ENCODE measurements at regions not wholly inside any gene's neighbourhood (a gene's known extent, or its start where the extent isn't known, plus 50 kb on each side); places are given as distances from the start of the nearest gene placed in this dataset.

DNA sequence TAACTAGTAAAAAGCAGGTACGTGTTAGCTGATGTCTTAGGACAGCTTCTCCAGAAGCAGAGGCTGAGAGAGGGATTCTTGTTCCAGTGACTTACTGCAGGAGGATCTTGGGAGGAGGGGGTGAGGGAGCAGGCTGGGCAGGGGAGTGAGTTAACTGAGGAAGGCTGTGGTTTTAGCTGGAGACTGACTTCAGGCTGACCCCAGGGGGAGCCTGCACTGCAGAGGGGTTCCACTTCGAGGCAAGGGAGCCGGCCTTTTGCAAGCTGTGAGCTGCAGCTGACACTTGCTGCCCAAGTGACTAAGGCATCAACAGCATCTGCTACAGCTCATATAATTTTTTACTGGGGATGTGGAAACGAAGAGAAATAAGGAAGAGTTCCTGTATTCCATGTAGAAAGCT lies 50.4 kb upstream of the SOD1 start:
- DNase-seq, result no peak

DNA sequence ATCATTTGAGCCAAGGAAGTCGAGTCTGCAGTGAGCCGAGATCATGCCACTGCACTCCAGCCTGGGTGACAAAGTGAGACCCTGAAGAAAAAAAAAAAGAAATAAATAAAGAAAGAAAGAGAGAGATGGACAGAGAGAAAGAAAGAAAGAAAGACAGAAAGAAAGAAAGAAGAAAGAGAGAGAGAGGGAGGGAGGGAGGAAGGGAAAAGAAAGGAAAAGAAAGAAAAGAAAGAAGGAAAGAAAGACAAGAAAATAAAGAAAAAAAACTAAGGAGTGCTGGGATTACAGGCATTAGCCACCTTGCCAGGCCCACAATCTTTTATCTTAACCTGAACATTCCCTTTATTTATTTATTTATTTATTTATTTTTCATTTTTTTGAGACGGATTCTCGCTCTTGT lies 51.7 kb upstream of the SOD1 start:
- no peaks in the 10 kb centered on the region for H3K4me1 ChIP-seq (ENCODE audit: control insufficient read depth, insufficient read depth, low read length)
- 86% methylated on average over 4 of the region's 4 CpGs for WGBS (ENCODE audit: insufficient coverage)
- H3K27me3 ChIP-seq (ENCODE audit: control insufficient read depth, insufficient read depth, low read length), result no peaks in the 10 kb centered on the region
- no peak overlapping the region for H3K4me3 ChIP-seq (ENCODE audit: low read length)
- H3K9me3 ChIP-seq (replicated peaks; ENCODE audit: control insufficient read depth, low read depth, low read length), result no peaks in the 10 kb centered on the region
- DNase-seq, result no peak
- no peaks in the 10 kb centered on the region for H3K36me3 ChIP-seq (ENCODE audit: control insufficient read depth, insufficient read depth, low read length)
- no peak overlapping the region for H3K27ac ChIP-seq (ENCODE audit: low read length)

More for the DNA sequence above, 50.4 kb upstream of the SOD1 start:
- H3K36me3 ChIP-seq (ENCODE audit: control insufficient read depth, insufficient read depth, low read length), result no peaks in the 10 kb centered on the region
- no peak overlapping the region for H3K27ac ChIP-seq (ENCODE audit: low read length)
- H3K9me3 ChIP-seq (replicated peaks; ENCODE audit: control insufficient read depth, low read depth, low read length), result no peaks in the 10 kb centered on the region
- no peaks in the 10 kb centered on the region for H3K4me1 ChIP-seq (ENCODE audit: control insufficient read depth, insufficient read depth, low read length)
- no peak overlapping the region for H3K4me3 ChIP-seq (ENCODE audit: low read length)
- no peaks in the 10 kb centered on the region for H3K27me3 ChIP-seq (ENCODE audit: control insufficient read depth, insufficient read depth, low read length)
- 54% methylated on average over 1 of the region's 4 CpGs for WGBS (ENCODE audit: insufficient coverage)

DNA sequence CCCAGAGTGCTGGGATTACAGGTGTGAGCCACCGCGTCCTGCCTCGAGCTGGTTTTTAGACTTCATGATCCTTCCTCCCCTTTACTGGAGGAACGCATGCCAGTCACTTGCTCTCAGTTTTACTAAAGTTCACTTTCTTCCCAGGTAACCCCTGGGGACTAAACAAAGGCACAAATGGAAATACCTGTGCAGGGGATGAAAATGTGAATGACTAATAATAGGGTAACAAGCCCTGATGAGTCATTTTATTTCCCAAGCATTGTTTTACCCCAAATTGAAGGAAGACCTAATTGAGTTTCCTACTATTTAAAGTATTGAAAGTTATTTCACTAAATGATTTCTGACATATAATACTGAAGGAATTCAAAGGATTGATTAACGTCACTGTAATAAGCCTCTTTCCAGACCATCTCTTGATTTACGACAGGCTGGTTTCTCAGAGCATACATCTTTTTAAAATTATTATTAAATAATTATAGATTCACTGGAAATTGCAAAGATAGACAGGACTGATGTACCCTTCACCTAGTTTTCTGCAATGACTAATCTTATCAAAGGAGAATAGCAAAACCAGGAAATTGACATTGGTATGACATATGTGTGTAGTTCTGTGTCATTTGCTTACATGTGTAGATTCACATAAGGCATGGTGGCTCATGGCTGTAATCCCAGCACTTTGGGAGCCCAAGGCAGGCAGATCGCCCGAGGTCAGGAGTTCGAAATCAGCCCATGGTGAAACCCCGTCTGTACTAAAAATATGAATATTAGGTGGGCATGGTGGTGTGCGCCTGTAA lies 53.2 kb upstream of the SOD1 start:
- no peaks in the 10 kb centered on the region for H3K27me3 ChIP-seq (ENCODE audit: control insufficient read depth, insufficient read depth, low read length)
- H3K36me3 ChIP-seq (ENCODE audit: control insufficient read depth, insufficient read depth, low read length), result no peaks in the 10 kb centered on the region
- H3K4me1 ChIP-seq (ENCODE audit: control insufficient read depth, insufficient read depth, low read length), result no peaks in the 10 kb centered on the region
- 91% methylated on average over 5 of the region's 11 CpGs for WGBS (ENCODE audit: insufficient coverage)
- H3K9me3 ChIP-seq (replicated peaks; ENCODE audit: control insufficient read depth, low read depth, low read length), result no peaks in the 10 kb centered on the region
- H3K27ac ChIP-seq (ENCODE audit: low read length), result no peak overlapping the region
- H3K4me3 ChIP-seq (ENCODE audit: low read length), result no peak overlapping the region
- no peak for DNase-seq

DNA sequence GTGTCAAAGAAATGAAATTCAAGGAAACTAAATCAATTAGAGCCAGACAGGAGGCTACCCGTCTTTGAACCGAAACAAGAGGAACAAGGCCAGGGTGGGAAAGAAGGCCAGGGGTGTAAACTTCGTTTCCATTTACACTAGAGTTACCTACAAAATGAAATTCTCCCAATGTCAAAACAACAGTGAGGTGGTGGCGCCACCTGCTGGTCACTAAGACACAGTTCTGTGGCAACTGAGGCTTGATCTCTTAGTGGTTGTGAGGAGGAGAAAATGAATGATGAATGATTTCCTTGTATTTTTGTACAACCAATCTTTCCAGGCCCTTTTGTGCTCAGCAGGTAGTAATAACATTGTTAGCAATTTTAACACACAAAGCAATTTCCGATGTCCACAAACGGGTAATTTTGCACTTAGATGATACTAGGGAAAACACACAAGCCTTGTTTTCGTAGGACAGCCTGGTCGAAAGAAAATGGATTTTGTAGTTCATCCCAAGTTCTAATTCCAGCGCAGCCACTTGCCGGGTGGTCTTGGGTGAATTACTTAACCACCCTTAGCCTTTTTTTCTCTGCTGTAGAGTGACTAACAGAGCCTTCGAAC lies 54.8 kb upstream of the SOD1 start:
- no peaks in the 10 kb centered on the region for H3K27me3 ChIP-seq (ENCODE audit: control insufficient read depth, insufficient read depth, low read length)
- DNase-seq, result peak; percentile 77
- WGBS (ENCODE audit: insufficient coverage), result 51% methylated on average over 5 of the region's 11 CpGs
- no peaks in the 10 kb centered on the region for H3K4me1 ChIP-seq (ENCODE audit: control insufficient read depth, insufficient read depth, low read length)
- H3K9me3 ChIP-seq (replicated peaks; ENCODE audit: control insufficient read depth, low read depth, low read length), result no peaks in the 10 kb centered on the region
- H3K4me3 ChIP-seq (ENCODE audit: low read length), result no peak overlapping the region
- H3K27ac ChIP-seq (ENCODE audit: low read length), result no peak overlapping the region
- no peaks in the 10 kb centered on the region for H3K36me3 ChIP-seq (ENCODE audit: control insufficient read depth, insufficient read depth, low read length)

DNA sequence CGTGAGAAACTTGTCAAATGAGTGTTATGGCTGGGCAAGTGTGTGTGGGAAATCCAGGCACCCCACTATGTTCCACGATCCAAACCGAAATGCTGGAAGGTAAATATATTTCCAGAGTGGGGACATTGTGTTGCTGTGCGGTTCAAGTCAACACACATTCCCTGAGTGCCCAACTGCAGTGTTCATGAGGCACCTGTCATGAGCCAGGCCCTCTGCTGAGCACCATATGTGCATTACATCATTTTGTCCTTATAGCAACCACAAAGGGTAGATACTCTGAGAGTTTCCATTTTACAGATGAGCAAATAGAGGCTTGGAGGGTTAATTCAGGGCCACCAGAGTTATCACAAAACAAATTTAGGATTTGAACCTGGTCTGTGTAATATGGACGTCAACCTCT lies 59.9 kb upstream of the SOD1 start:
- 78% methylated on average over 3 of the region's 5 CpGs for WGBS (ENCODE audit: insufficient coverage)
- Histone ChIP-seq H3K36me3 (ENCODE audit: control insufficient read depth, insufficient read depth, low read length) (no peaks in the 10 kb centered on the region), H3K4me1 (ENCODE audit: control insufficient read depth, insufficient read depth, low read length) (no peaks in the 10 kb centered on the region), H3K9me3 (replicated peaks; ENCODE audit: control insufficient read depth, low read depth, low read length) (peaks cover 4% of the 10 kb centered on the region), H3K27ac (ENCODE audit: low read length) (no peak overlapping the region), H3K4me3 (ENCODE audit: low read length) (no peak overlapping the region), H3K27me3 (ENCODE audit: control insufficient read depth, insufficient read depth, low read length) (no peaks in the 10 kb centered on the region)
- no peak for DNase-seq

DNA sequence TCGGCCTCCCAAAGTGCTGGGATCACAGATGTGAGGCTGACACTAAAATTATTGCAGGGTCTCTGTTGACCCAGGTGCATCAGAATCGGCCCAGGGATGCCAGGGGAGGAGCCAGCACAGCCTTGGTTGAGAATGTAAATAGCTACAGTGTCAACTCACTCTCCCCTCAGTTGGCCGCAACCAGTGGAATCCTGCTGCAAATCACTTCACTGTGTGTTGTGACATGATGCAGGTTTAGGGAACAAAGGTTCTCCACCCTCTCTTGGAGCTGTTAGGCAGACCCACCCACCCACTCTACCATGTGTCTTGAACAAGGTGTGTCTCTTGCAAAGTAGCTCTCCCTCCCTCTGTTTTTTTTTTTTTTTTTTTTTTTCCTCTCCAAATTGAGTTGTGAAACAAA lies 60.5 kb upstream of the SOD1 start:
- Histone ChIP-seq H3K9me3 (replicated peaks; ENCODE audit: control insufficient read depth, low read depth, low read length) (peaks cover 4% of the 10 kb centered on the region), H3K27me3 (ENCODE audit: control insufficient read depth, insufficient read depth, low read length) (no peaks in the 10 kb centered on the region), H3K4me3 (ENCODE audit: low read length) (no peak overlapping the region), H3K27ac (ENCODE audit: low read length) (no peak overlapping the region), H3K4me1 (ENCODE audit: control insufficient read depth, insufficient read depth, low read length) (no peaks in the 10 kb centered on the region), H3K36me3 (ENCODE audit: control insufficient read depth, insufficient read depth, low read length) (no peaks in the 10 kb centered on the region)
- no peak for DNase-seq
- 64% methylated on average over 1 of the region's 3 CpGs for WGBS (ENCODE audit: insufficient coverage)

DNA sequence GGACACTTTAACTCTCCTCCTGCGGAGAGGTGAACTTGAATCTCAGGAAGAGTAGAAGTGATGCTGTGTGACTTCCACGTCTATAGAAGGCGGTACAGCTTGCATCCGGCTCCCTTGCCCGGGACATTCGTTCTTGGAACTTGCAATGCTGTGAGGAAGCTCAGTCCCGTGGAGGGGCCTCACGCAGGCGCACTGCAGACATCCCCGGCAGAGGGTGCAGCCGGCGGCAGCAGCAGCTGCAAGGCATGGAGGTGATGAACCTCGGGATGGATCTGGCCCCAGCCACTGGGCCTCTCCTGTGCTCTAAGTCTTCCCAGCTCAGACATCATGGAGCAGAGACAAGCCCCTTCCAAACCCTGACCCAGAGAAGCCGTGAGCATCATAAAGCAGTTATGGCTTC lies 61.8 kb upstream of the SOD1 start:
- WGBS (ENCODE audit: insufficient coverage), result 76% methylated on average over 13 of the region's 14 CpGs
- Histone ChIP-seq H3K4me3 (ENCODE audit: low read length) (no peak overlapping the region), H3K9me3 (replicated peaks; ENCODE audit: control insufficient read depth, low read depth, low read length) (peaks cover 4% of the 10 kb centered on the region), H3K4me1 (ENCODE audit: control insufficient read depth, insufficient read depth, low read length) (no peaks in the 10 kb centered on the region), H3K27ac (ENCODE audit: low read length) (no peak overlapping the region), H3K27me3 (ENCODE audit: control insufficient read depth, insufficient read depth, low read length) (no peaks in the 10 kb centered on the region), H3K36me3 (ENCODE audit: control insufficient read depth, insufficient read depth, low read length) (no peaks in the 10 kb centered on the region)
- no peak for DNase-seq

DNA sequence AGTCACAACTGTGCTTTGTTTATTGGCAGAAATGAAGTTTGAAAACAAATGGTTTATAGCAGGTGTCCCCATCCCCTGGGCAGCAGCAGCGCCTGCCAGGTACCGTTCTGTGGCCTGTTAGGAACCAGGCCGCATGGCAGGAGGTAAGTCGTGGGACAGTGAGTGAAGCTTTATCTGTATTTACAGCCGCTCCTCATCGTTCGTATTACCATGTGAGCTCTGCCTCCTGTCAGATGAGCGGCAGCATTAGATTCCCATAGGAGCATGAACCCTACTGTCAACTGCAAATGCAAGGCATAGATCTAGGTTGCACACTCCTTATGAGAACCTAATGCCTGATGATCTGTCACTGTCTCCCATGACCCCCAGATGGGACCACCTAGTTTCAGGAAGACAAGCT lies 63.4 kb upstream of the SOD1 start:
- H3K4me1 ChIP-seq (ENCODE audit: control insufficient read depth, insufficient read depth, low read length), result no peaks in the 10 kb centered on the region
- H3K27ac ChIP-seq (ENCODE audit: low read length), result no peak overlapping the region
- H3K27me3 ChIP-seq (ENCODE audit: control insufficient read depth, insufficient read depth, low read length), result no peaks in the 10 kb centered on the region
- no peak overlapping the region for H3K4me3 ChIP-seq (ENCODE audit: low read length)
- H3K36me3 ChIP-seq (ENCODE audit: control insufficient read depth, insufficient read depth, low read length), result no peaks in the 10 kb centered on the region
- H3K9me3 ChIP-seq (replicated peaks; ENCODE audit: control insufficient read depth, low read depth, low read length), result peaks cover 4% of the 10 kb centered on the region
- 91% methylated on average over 8 of the region's 8 CpGs for WGBS (ENCODE audit: insufficient coverage)
- no peak for DNase-seq

DNA sequence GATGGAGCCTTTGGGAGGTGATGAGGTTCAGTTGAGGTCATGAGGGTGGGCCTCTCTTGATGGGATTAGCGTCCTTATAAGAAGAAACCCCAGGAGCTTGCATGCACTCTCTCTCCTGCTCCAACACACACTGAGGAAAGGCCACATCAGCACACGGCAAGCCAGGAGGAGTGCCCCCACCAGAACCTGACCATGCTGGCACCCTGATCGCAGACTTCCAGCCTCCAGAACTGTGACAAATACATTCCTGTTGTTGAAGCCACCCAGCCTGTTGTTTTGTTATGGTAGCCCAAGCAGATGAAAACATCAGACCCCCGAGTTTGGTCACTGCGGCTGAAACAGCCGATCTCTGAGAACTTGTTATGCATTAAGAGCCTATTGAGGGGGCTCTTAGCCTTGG lies 64.8 kb upstream of the SOD1 start:
- 60% methylated on average over 1 of the region's 6 CpGs for WGBS (ENCODE audit: insufficient coverage)
- Histone ChIP-seq H3K9me3 (replicated peaks; ENCODE audit: control insufficient read depth, low read depth, low read length) (peaks cover 4% of the 10 kb centered on the region), H3K4me3 (ENCODE audit: low read length) (no peak overlapping the region), H3K27ac (ENCODE audit: low read length) (no peak overlapping the region), H3K27me3 (ENCODE audit: control insufficient read depth, insufficient read depth, low read length) (no peaks in the 10 kb centered on the region), H3K36me3 (ENCODE audit: control insufficient read depth, insufficient read depth, low read length) (no peaks in the 10 kb centered on the region), H3K4me1 (ENCODE audit: control insufficient read depth, insufficient read depth, low read length) (no peaks in the 10 kb centered on the region)
- no peak for DNase-seq

DNA sequence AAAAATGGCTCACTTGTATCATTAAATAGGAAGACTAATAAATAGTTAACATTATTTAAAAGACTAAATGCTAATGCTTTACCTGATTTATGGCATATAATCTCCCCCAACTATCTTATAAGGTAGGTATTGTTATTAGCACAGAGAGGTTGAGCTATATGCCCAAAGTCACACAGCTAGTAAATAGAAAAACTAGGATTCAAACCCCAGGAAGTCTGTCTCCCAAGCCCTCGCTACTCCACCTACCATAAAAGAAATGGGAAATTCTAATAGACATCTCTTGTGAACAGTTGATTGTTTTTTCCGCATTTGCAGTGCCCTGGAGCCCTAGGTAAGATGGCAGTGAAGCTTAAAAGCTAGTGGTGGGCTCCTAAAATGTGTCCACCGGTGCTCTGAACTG lies 65.2 kb upstream of the SOD1 start:
- Histone ChIP-seq H3K27me3 (ENCODE audit: control insufficient read depth, insufficient read depth, low read length) (no peaks in the 10 kb centered on the region), H3K36me3 (ENCODE audit: control insufficient read depth, insufficient read depth, low read length) (no peaks in the 10 kb centered on the region), H3K4me1 (ENCODE audit: control insufficient read depth, insufficient read depth, low read length) (no peaks in the 10 kb centered on the region), H3K4me3 (ENCODE audit: low read length) (no peak overlapping the region), H3K9me3 (replicated peaks; ENCODE audit: control insufficient read depth, low read depth, low read length) (peaks cover 4% of the 10 kb centered on the region), H3K27ac (ENCODE audit: low read length) (no peak overlapping the region)
- WGBS (ENCODE audit: insufficient coverage), result no CpG with 5 or more reads among the region's 3 CpGs
- DNase-seq, result no peak
